HCT116 (cell line): ENCODE measurements at regions not wholly inside any gene's neighbourhood (a gene's known extent, or its start where the extent isn't known, plus 50 kb on each side); places are given as distances from the start of the nearest gene placed in this dataset.

Experiments used
- ATAC-seq: fragments of 200-7000 bp; cut with Tn5 transposase; 2 replicates; pipeline ENCODE4 v1.9.1; 2020; ENCODE audit warnings: mild to moderate bottlenecking, moderate library complexity
- BruUV-seq: library from RNA; stranded (reverse); fragments of 400-500 nt; replicated peaks from 2 replicates; lab custom pipeline; 2021; lab: Mats Ljungman, UMichigan
- CTCF ChIA-PET: fragments of 300-600 bp; sonication (Branson Sonifier 250); formaldehyde crosslinking; loops from one replicate; lab custom pipeline; 2021; ENCODE audit warnings: antibody characterized with exemption; lab: Charles Lee
- POLR2A ChIA-PET: fragments of 300-600, 350-600 bp; sonication (Branson Sonifier 250); formaldehyde crosslinking; loops from one replicate; lab custom pipeline; 2021; ENCODE audit warnings: antibody characterized with exemption; lab: Charles Lee
- RAD21 ChIA-PET, 2 experiments: fragments of 300-600 bp; sonication (Branson Sonifier 250); formaldehyde crosslinking; loops; one replicate each; lab custom pipeline; 2023; ENCODE audit warnings: low total read pairs in 2 of 2; ENCODE audit not compliant: uncharacterized antibody in 2 of 2, unreplicated experiment in 2 of 2, low non-redundant PET in 1 of 2; lab: Charles Lee
- DNase-seq: peaks from one replicate; pipeline ENCODE4 v3.0.0-alpha.2; 2010; ENCODE audit warnings: low read depth, low spot score
- H2AFZ ChIP-seq: fragments of 200-600 bp; shearing (Covaris generic), sonication (generic); 2 replicates; pipeline ENCODE4 v1.6.1; 2017; ENCODE audit warnings: low read depth, mixed run types, mixed read lengths, antibody characterized with exemption, low read length; ENCODE audit not compliant: poor library complexity, severe bottlenecking
- H3K27ac ChIP-seq: 2 replicates; pipeline ENCODE4 v1.5.1; 2012; ENCODE audit warnings: low read depth, low read length
- H3K27me3 ChIP-seq: fragments of 200-600 bp; sonication (generic); 2 replicates; pipeline ENCODE4 v1.6.1; 2016; ENCODE audit warnings: mixed run types, low read length, mixed read lengths; ENCODE audit not compliant: insufficient read depth
- H3K36me3 ChIP-seq, 2 experiments: fragments of 200-500 bp in 1 of 2; fragments of 200-600 bp in 1 of 2; sonication (Bioruptor generic) in 1 of 2; sonication (generic) in 1 of 2; 2 replicates each; pipeline versions ENCODE4 v1.5.1 to v1.6.1; 2014 to 2016; ENCODE audit warnings: low read length in 2 of 2, inconsistent platforms in 1 of 2, mixed read lengths in 1 of 2, mixed run types in 1 of 2; ENCODE audit not compliant: insufficient read depth in 2 of 2, control insufficient read depth in 1 of 2
- H3K4me1 ChIP-seq, 2 experiments: fragments of 200-600 bp in 1 of 2; sonication (generic) in 1 of 2; 2 replicates each; pipeline versions ENCODE4 v1.5.1 to v1.6.1; 2012 to 2017; ENCODE audit warnings: low read length in 2 of 2, inconsistent platforms in 1 of 2, mild to moderate bottlenecking in 1 of 2, mixed read lengths in 1 of 2, mixed run types in 1 of 2, moderate library complexity in 1 of 2; ENCODE audit not compliant: insufficient read depth in 2 of 2, control insufficient read depth in 1 of 2
- H3K4me2 ChIP-seq: fragments of 200-600 bp; sonication (generic); 2 replicates; pipeline ENCODE4 v1.6.1; 2017; ENCODE audit warnings: mixed run types, low read length, mixed read lengths
- H3K4me3 ChIP-seq, 2 experiments: fragments of 200-600 bp in 1 of 2; sonication (generic) in 1 of 2; replicated peaks in 1 of 2; 2 replicates each; pipeline ENCODE4 v1.5.1; 2011 to 2016; ENCODE audit warnings: low read length in 2 of 2, control low read depth in 1 of 2, low read depth in 1 of 2, mild to moderate bottlenecking in 1 of 2, mixed read lengths in 1 of 2, mixed run types in 1 of 2
- H3K79me2 ChIP-seq: fragments of 200-600 bp; sonication (generic); 2 replicates; pipeline ENCODE4 v1.6.1; 2017; ENCODE audit warnings: mild to moderate bottlenecking, mixed run types, low read length, moderate library complexity, mixed read lengths; ENCODE audit not compliant: insufficient read depth
- H3K9ac ChIP-seq: fragments of 200-600 bp; sonication (generic); 2 replicates; pipeline ENCODE4 v1.6.1; 2016; ENCODE audit warnings: low read length, mixed read lengths
- H3K9me2 ChIP-seq: fragments of 200-600 bp; sonication (generic), shearing (Covaris generic); 2 replicates; pipeline ENCODE4 v1.6.1; 2017; ENCODE audit warnings: mixed run types, mild to moderate bottlenecking, moderate library complexity; ENCODE audit not compliant: insufficient read depth
- H3K9me3 ChIP-seq, 2 experiments: fragments of 200-500 bp in 1 of 2; fragments of 200-600 bp in 1 of 2; sonication (Bioruptor generic) in 1 of 2; sonication (generic) in 1 of 2; 2 replicates each; pipeline ENCODE4 v1.6.1; 2014 to 2017; ENCODE audit warnings: low read length in 2 of 2, mixed read lengths in 2 of 2, inconsistent platforms in 1 of 2, low read depth in 1 of 2, mild to moderate bottlenecking in 1 of 2, mixed run types in 1 of 2, moderate library complexity in 1 of 2; ENCODE audit not compliant: control insufficient read depth in 1 of 2, insufficient read depth in 1 of 2
- H4K20me1 ChIP-seq: fragments of 200-600 bp; sonication (generic), shearing (Covaris generic); 2 replicates; pipeline ENCODE4 v1.6.1; 2017; ENCODE audit warnings: mixed run types, mild to moderate bottlenecking, moderate library complexity; ENCODE audit not compliant: insufficient read depth
- ATF3 ChIP-seq: IDR thresholded peaks from 2 replicates; pipeline ENCODE4 v1.6.1; 2012
- CBX3 ChIP-seq: IDR thresholded peaks from 2 replicates; pipeline ENCODE4 v1.6.1; 2012; ENCODE audit warnings: low read depth
- EGR1 ChIP-seq: IDR thresholded peaks from 2 replicates; pipeline ENCODE4 v1.6.1; 2012; ENCODE audit warnings: low read depth
- EZH2 ChIP-seq: fragments of 200-600 bp; sonication (generic); IDR thresholded peaks from 2 replicates; pipeline ENCODE4 v1.6.1; 2017; ENCODE audit warnings: antibody characterized with exemption, mixed run types
- JUND ChIP-seq: IDR thresholded peaks from 2 replicates; pipeline ENCODE4 v1.6.1; 2012
- MAX ChIP-seq: IDR thresholded peaks from 2 replicates; pipeline ENCODE4 v1.6.1; 2012
- POLR2A ChIP-seq: IDR thresholded peaks from 2 replicates; pipeline ENCODE4 v1.7.0; 2011; ENCODE audit warnings: borderline replicate concordance; ENCODE audit not compliant: insufficient read depth, insufficient read length; ENCODE audit errors: extremely low read depth
- RAD21 ChIP-seq: IDR thresholded peaks from 2 replicates; pipeline ENCODE4 v1.6.1; 2012; ENCODE audit warnings: low read depth, mild to moderate bottlenecking
- SIN3A ChIP-seq: IDR thresholded peaks from 2 replicates; pipeline ENCODE4 v1.6.1; 2012; ENCODE audit warnings: low read depth
- SP1 ChIP-seq: IDR thresholded peaks from 2 replicates; pipeline ENCODE4 v1.6.1; 2012; ENCODE audit warnings: low read depth
- ZNF274 ChIP-seq: fragments of 200-500 bp; sonication (Bioruptor generic); IDR thresholded peaks from 2 replicates; pipeline ENCODE4 v1.6.1; 2014; ENCODE audit warnings: mild to moderate bottlenecking, low read depth, low read length, inconsistent platforms
- intact Hi-C: fragments of 100-400 bp; cut with micrococcal nuclease; formaldehyde crosslinking; loops from 2 replicates; pipeline ENCODE4 v1.10.0; 2022
- TF ChIP-seq, protein P1 (sequence below), 3 experiments: fragments of 200-600 bp in 1 of 3; sonication (generic) in 1 of 3; IDR thresholded peaks in 2 of 3; conservative IDR thresholded peaks in 1 of 3; 2 replicates each; pipeline ENCODE4 v1.5.1; 2012 to 2017; ENCODE audit warnings: low read depth in 2 of 3, low read length in 2 of 3, antibody characterized with exemption in 1 of 3, borderline replicate concordance in 1 of 3, control low read depth in 1 of 3, mild to moderate bottlenecking in 1 of 3, mixed read lengths in 1 of 3, mixed run types in 1 of 3, moderate library complexity in 1 of 3; ENCODE audit not compliant: insufficient read depth in 1 of 3

GRCh38 chr6:3617681-3618311 is 133.7 kb downstream of the PXDC1 start:
- Histone ChIP-seq H3K9ac (no peak overlapping the region), H3K9me2 (no peaks in the 10 kb centered on the region), H3K79me2 (no peaks in the 10 kb centered on the region), H3K27me3 (no peaks in the 10 kb centered on the region), H3K4me1 (peaks cover 6 to 7% of the 10 kb centered on the region in 2 experiments), H3K4me3 (no peak overlapping the region), H4K20me1 (no peaks in the 10 kb centered on the region), H3K27ac (no peak overlapping the region), H3K9me3 (no peaks in the 10 kb centered on the region), H2AFZ (no peak overlapping the region), H3K4me2 (no peak overlapping the region), H3K36me3 (no peaks in the 10 kb centered on the region; a peak in 1 of 4 replicates)
- ChIA-PET POLR2A (no interaction called here), CTCF (no interaction called here), RAD21 (no interaction called here)
- DNase-seq (no peak), ATAC-seq (no peak)
- intact Hi-C loops, result no loop called here
- TF ChIP-seq EGR1 (no peak), RAD21 (no peak), EZH2 (no peak), JUND (no peak), POLR2A (no peak), ATF3 (no peak), SP1 (no peak), MAX (no peak), CBX3 (no peak), ZNF274 (no peak), SIN3A (no peak)
- TF ChIP-seq, protein P1, sequence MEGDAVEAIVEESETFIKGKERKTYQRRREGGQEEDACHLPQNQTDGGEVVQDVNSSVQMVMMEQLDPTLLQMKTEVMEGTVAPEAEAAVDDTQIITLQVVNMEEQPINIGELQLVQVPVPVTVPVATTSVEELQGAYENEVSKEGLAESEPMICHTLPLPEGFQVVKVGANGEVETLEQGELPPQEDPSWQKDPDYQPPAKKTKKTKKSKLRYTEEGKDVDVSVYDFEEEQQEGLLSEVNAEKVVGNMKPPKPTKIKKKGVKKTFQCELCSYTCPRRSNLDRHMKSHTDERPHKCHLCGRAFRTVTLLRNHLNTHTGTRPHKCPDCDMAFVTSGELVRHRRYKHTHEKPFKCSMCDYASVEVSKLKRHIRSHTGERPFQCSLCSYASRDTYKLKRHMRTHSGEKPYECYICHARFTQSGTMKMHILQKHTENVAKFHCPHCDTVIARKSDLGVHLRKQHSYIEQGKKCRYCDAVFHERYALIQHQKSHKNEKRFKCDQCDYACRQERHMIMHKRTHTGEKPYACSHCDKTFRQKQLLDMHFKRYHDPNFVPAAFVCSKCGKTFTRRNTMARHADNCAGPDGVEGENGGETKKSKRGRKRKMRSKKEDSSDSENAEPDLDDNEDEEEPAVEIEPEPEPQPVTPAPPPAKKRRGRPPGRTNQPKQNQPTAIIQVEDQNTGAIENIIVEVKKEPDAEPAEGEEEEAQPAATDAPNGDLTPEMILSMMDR (IDR thresholded peaks at IDR 0.05 in 2 of 3, conservative IDR thresholded peaks at IDR 0.05 in 1 of 3; ENCODE audit: borderline replicate concordance in 1 of 3, insufficient read depth in 1 of 3, low read depth in 2 of 3, low read length in 2 of 3), result no peak
- no TSS peak for BruUV-seq
